ENCODE measurements at regions not wholly inside any gene's neighbourhood (a gene's known extent, or its start where the extent isn't known, plus 50 kb on each side); places are given as distances from the start of the nearest gene placed in this dataset.

GRCh38 chr13:111031531-111031961 lies 83.6 kb upstream of the ARHGEF7 start:
- ChIA-PET POLR2A (ENCODE audit: unreplicated experiment) (no interaction called here), CTCF (no interaction called here)
- no peak overlapping the region for H2AFZ ChIP-seq
- H3K36me3 ChIP-seq (ENCODE audit: low read depth): no peaks in the 10 kb centered on the region
- H3K9me3 ChIP-seq (ENCODE audit: insufficient read depth, low read depth): no peaks in the 10 kb centered on the region
- H4K20me1 ChIP-seq (ENCODE audit: insufficient read depth): no peaks in the 10 kb centered on the region
- H3K4me1 ChIP-seq (replicated peaks; ENCODE audit: insufficient read depth): no peaks in the 10 kb centered on the region
- no peaks in the 10 kb centered on the region for H3K9me2 ChIP-seq (ENCODE audit: insufficient read depth)
- intact Hi-C loops (cut with micrococcal nuclease; ENCODE audit: unreplicated experiment): no loop called here
- no peaks in the 10 kb centered on the region for H3F3A ChIP-seq (ENCODE audit: insufficient read depth, low read depth)
- H3K27me3 ChIP-seq (ENCODE audit: insufficient read depth, low read depth): peaks cover 22% of the 10 kb centered on the region; the same call in 1 of the 2 replicates
- no peak overlapping the region for H3K4me3 ChIP-seq
- no peak for TF ChIP-seq EZH2 (IDR thresholded peaks at IDR 0.05; ENCODE audit: low read depth)
- no peak for TF ChIP-seq CTCF (conservative IDR thresholded peaks at IDR 0.05)
- no peaks in the 10 kb centered on the region for H3K79me2 ChIP-seq (ENCODE audit: low read depth)
- 0 out of 2 replicates have a peak overlapping the region, but pooled peaks have one; percentile 10 for H3K4me2 ChIP-seq
- BruUV-seq (replicated peaks): no TSS peak
- peak in 1 of 2 experiments; percentile 35 for DNase-seq
- H3K27ac ChIP-seq: no peak overlapping the region

- Histone ChIP-seq H3F3A (ENCODE audit: insufficient read depth, low read depth) (no peaks in the 10 kb centered on the region), H3K4me3 (no peak overlapping the region), H4K20me1 (ENCODE audit: insufficient read depth) (no peaks in the 10 kb centered on the region), H3K36me3 (ENCODE audit: low read depth) (no peaks in the 10 kb centered on the region), H3K27me3 (ENCODE audit: insufficient read depth, low read depth) (peaks cover 21% of the 10 kb centered on the region; the same call in 1 of the 2 replicates), H3K4me2 (no peak overlapping the region), H3K79me2 (ENCODE audit: low read depth) (no peaks in the 10 kb centered on the region), H3K4me1 (replicated peaks; ENCODE audit: insufficient read depth) (no peaks in the 10 kb centered on the region), H2AFZ (no peak overlapping the region), H3K27ac (no peak overlapping the region), H3K9me3 (ENCODE audit: insufficient read depth, low read depth) (no peaks in the 10 kb centered on the region), H3K9me2 (ENCODE audit: insufficient read depth) (no peaks in the 10 kb centered on the region)
- ChIA-PET CTCF (no interaction called here), POLR2A (ENCODE audit: unreplicated experiment) (no interaction called here)
- DNase-seq: no peak
- intact Hi-C loops (cut with micrococcal nuclease; ENCODE audit: unreplicated experiment): no loop called here
- no TSS peak for BruUV-seq (replicated peaks)
- TF ChIP-seq EZH2 (IDR thresholded peaks at IDR 0.05; ENCODE audit: low read depth) (no peak), CTCF (conservative IDR thresholded peaks at IDR 0.05) (no peak)
These were observed 85.0 kb upstream of the ARHGEF7 start for GRCh38 chr13:111029957-111030609.

- Histone ChIP-seq H3F3A (ENCODE audit: insufficient read depth, low read depth) (no peaks in the 10 kb centered on the region), H2AFZ (no peak overlapping the region), H3K27me3 (ENCODE audit: insufficient read depth, low read depth) (peaks cover 21% of the 10 kb centered on the region; the same call in 1 of the 2 replicates), H3K9me2 (ENCODE audit: insufficient read depth) (no peaks in the 10 kb centered on the region), H3K4me1 (replicated peaks; ENCODE audit: insufficient read depth) (no peaks in the 10 kb centered on the region), H3K4me2 (no peak overlapping the region), H3K79me2 (ENCODE audit: low read depth) (no peaks in the 10 kb centered on the region), H3K4me3 (no peak overlapping the region), H3K36me3 (ENCODE audit: low read depth) (no peaks in the 10 kb centered on the region), H3K27ac (no peak overlapping the region), H3K9me3 (ENCODE audit: insufficient read depth, low read depth) (0 out of 2 replicates have a peak, but pooled peaks cover 1% of the 10 kb centered on the region), H4K20me1 (ENCODE audit: insufficient read depth) (no peaks in the 10 kb centered on the region)
- TF ChIP-seq EZH2 (IDR thresholded peaks at IDR 0.05; ENCODE audit: low read depth) (no peak), CTCF (conservative IDR thresholded peaks at IDR 0.05) (no peak)
- no TSS peak for BruUV-seq (replicated peaks)
- CTCF ChIA-PET: no interaction called here
- intact Hi-C loops (cut with micrococcal nuclease; ENCODE audit: unreplicated experiment): no loop called here
- DNase-seq: no peak
- POLR2A ChIA-PET (ENCODE audit: unreplicated experiment): no interaction called here
These were observed 87.4 kb upstream of the ARHGEF7 start for GRCh38 chr13:111027458-111028439.
